HG02623 (cell line): ENCODE measurements at regions not wholly inside any gene's neighbourhood (a gene's known extent, or its start where the extent isn't known, plus 50 kb on each side); places are given as distances from the start of the nearest gene placed in this dataset.
"Not testable (repeated sequence)": the region's sequence is repeated elsewhere in the genome, so short reads cannot be mapped to it uniquely, and the experiment has no call there.

Experiments
- ATAC-seq: cut with Tn5 transposase; IDR thresholded peaks from one replicate; pipeline ENCODE4 v1.9.1; 2021; ENCODE audit warnings: moderate library complexity; ENCODE audit not compliant: unreplicated experiment

DNA sequence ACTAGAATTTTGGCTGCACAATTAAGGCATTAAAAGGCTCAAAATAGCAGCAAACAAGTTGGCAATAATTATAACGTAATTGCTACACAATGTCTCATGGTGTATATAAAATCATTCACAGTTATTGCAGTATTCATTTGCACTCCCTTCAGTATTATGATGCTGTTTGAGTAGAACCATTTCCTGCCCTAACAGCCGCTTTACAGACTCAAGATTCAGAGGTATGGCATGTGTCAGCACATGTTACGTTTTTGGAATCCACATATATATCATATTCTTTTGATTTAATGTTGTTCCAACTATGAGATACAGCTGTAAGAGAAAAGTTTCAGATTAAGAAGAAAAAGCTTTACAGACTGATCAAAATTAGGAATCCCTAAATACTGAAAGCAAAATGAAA, 56.3 kb upstream of the NCKAP5 start:
- ATAC-seq: no peak

DNA sequence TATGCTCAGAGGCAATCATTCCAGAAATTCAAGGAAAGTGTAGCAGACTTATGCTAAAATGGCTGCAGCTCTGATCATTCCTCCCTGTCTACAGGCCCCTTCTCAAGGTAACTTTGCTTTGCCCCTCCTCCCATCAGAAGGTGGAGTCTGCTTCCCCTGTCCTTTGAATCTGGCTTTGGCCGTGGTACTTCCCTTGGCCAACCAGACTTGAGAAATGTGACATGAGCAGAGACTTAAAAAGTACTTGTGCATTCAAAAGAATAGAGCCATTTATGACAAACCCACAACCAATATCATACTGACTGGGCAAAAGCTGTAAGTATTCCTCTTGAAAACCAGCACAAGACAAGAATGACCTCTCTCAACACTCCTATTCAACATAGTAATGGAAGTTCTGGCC, 59.5 kb upstream of the NCKAP5 start:
- ATAC-seq: no peak

DNA sequence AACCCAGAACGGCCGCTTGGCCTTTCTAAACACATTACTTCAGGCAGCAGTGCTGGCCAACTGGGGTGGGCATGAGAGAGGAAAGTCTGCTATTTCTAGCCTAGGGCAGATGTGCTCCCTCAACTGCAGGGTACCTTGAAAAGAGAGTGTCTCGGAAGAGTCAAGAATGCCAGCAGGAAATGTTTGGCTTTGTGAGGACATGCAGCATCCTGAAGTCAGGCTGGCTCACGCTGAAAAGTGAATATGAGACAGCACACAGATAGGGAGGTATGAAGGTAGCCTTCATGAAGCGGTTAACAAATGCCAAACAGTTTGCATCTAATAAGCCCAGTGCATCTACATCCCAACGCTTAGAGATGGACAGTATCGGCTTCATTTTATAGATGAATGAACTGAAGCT, 65.0 kb upstream of the NCKAP5 start:
- ATAC-seq: no peak

DNA sequence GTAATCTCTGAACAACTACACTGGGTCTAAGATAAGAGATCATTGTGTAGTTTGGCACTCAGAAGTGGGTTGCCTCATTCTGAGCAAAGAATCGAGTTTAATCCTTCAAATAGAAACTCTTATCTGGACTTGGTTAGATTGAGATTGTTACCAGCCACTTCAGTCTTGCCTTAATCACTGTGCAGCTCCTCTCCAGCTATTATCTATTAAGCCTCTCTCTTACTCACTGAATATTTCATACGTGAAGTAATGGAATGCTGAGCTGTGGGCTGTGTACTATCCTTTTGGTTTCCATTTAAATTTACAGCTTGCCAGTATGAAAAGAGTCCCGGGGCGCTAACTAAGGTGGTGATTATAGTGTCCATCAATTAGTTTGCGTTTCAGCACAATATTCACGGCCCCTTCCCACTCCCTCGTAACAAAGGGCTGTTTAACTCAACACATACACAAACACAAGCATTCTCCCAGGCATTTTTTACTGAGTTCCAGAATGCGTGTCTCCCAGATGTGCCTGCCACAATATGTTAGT, 65.7 kb upstream of the NCKAP5 start:
- no peak for ATAC-seq

DNA sequence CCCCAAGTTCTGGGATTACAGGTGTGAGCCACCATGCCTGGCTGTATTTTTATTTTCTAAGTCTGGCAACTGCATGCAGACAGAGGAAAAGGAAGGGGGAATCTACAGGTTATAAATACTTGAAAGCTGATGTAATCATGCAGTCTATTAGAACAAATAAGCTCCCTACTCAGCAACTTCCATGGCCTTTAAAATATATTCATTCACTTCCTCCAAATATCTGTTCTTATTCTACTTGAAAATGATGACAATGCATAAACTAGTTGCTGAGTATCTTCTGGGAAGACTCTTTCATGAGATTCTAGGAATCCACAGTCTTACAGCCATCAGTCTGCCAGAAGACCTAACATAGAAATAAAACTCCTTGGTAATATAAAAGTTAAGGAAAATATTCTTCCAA, 66.9 kb upstream of the NCKAP5 start:
- no peak for ATAC-seq

DNA sequence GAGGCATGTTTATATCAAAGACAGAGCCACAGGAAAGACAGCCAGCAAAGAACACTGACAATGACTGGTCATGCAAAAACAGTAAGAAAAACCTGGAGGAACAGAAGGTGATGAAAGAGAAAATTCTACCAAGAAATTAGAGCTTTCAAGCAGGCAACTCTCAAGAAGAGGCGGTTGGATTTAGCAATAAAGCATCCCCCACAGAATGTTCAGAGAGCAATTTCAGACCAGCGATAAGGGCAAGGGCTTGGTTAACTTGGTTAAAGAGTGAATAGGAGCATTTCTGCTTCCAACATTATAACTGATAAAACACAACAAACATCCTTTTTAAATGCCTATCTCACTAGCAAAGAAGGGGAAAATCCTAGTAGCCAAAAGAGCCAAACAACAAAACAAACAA, 68.0 kb upstream of the NCKAP5 start:
- no peak for ATAC-seq

DNA sequence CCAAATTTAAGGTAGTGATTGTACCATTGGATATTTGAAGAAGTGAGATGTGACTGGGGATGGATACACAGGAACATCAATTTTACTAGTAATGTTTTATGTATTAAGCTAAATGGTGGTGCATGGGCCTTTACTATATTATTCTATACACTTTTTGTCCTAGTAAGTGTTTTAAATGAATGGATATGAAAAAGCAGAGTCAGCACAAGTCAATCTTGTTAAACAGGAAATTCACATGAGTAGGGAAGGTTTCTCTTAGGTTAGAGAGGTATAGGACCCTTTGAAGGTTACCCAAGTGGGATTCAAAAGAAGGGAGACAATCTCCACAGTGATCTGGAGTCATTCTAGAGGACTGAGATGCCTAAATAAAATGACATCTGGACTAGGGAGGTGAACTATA, 71.8 kb upstream of the NCKAP5 start:
- no peak for ATAC-seq

DNA sequence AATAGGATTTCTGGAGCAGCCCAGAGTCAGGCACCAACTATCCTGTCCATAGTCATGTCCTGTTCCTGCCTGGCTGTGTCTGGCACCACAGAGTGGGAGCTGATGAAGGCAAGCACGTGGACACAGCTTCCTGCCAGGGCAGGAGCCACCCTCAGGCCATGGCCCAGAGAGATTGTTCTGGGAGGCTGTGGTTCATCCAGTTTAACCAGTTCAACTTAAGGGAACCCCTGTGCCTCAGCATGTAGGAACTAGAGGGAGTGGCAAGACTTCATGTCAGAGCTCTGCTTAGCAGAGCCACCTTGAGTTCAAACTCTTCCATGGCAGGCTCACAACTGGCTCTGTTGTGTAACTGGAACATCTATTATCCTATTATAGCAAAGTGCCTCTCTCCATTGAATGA, 73.2 kb upstream of the NCKAP5 start:
- no peak for ATAC-seq

DNA sequence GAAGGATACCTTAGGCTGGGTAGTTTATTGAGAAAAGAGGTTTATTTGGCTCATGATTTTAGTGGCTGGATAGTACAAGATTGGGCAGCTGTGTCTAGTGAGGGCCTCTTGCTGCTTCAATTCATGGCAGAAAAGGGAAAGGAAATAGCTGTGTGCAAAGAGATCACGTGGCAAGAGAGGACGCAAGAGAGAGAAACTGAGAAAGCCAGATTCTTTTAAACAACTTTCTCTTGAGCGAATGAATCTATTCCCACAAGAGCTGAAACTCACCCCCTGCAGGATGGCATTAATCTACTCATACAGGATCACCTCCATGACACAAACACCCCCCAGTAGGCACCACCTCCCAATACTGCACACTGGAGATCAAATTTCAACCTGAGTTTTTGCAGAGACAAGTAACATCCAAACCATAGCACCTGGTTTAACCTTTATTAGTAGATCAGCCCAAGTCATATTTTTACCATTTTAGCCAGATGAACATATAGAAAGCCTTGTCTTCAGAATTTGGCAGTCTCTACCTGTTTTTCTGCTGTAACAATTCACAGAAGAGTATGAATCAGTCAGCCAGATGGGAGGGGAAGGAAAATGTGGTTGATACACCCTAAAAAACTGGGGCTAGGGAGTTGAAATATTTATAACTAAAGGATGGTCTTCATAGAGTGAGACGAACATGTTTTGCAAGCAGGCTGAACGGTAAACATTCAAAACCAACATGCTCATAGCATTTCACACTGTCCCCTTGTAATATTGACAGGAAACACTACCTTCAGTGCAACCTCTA, 73.9 kb upstream of the NCKAP5 start:
- ATAC-seq: no peak

DNA sequence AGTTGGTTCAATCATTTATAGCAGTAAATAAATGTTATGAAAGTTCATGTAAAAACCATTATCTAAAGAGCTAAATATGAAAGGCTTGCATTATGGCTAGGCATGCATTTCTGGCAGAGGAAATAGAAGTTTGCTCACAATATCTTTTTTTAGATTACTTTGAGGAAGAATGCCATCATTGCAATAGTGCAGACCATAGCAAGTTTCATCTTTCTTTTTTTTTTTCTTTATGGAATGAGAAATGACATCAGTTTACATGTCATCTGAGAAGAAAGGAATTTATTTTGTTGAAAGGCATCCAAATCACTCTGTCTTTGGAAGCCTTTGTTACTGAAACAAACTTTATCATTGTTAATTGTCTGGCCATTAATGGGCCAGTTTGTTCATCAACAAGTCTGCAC, 74.5 kb upstream of the NCKAP5 start:
- no peak for ATAC-seq

DNA sequence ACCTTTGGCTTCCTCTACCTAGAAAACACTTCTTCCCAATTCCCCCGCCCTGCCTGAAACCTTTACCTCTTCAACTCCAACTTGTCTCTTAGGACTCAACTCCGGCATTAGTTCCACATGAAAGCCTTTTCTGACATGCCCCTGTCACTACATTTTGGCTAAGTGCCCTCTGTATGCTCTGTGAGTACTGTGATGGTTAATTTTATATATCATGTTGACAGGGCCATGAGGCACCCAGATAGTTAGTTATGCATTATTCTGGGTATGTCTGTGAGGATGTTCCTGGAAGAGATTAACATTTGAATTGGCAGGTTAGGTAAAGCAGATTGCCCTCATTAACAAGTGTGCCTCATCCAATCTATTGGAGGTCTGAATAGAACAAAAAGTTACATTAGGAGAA, 75.6 kb upstream of the NCKAP5 start:
- ATAC-seq: no peak

DNA sequence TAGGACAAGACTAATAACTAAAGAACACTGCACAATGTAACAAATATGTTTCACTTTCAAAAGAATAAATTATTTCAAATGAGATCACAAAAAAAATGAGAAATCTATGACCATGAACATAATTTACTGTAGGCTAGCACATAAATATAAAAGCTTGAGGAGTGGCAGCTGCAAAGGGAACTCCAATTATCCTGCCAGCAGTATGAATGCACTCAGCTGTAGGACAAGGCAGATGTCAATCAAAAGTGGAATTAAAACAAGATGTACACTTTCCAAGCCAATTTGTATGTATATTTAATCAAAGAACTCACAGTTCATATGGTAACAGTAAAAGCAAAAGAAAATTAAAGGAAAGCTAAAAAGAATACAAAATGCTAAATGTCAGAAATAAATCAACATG, 76.6 kb upstream of the NCKAP5 start:
- no peak for ATAC-seq

DNA sequence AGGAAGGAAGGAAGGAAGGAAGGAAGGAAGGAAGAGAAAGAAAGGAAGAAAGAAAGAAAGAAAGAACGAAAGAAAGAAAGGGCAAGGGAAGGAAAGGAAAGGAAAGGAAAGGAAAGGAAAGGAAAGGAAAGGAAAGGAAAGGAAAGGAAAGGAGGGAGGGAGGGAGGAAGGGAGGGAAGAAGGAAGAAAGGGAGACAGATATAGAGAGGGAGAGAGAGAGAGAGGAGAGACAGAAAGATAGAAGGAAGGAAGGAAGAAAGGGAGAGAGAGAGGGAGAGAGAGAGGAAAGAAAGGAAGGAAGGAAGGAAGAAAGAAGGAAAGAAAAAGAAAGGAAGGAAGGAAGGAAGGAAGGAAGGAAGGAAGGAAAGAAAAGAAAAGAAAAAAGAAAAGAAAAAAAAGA, 79.1 kb upstream of the NCKAP5 start:
- ATAC-seq: not testable (repeated sequence)

DNA sequence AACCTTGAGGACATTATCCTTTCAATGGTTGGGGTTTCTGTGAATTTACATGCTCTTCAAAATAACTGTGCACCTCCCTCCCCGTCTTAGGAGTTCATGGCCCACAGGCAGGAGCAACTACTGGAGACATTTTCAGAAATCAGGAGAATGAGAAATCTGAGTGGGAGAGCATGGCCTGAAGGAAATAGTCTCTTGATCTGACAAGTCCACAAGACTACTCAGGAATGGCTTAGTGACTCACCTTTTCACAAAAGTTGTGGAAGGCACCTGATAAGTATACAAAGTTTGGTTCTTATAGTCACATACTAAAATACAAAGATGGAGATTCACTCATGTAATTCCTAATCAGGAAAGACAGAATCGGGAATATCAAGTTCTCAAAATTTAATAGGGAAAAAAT, 83.6 kb upstream of the NCKAP5 start:
- no peak for ATAC-seq

DNA sequence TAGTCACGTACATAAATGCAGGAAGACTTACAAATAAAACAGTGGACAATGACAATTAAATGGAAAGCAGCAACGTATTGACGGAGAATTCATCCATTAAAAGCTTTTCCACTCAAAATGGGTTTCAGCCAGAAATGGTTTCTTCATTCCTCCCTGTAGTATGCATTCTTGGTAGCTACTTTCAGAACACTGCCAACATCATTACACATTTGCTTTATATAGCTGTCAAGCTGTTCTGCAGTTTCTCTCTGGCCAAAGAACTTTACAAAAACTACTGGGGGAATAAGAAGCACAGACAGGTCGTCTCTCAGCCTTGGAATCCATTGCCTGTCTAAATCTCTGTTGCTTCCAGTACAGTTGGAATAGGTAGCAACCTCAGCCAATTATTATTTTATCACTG, 84.1 kb upstream of the NCKAP5 start:
- no peak for ATAC-seq

DNA sequence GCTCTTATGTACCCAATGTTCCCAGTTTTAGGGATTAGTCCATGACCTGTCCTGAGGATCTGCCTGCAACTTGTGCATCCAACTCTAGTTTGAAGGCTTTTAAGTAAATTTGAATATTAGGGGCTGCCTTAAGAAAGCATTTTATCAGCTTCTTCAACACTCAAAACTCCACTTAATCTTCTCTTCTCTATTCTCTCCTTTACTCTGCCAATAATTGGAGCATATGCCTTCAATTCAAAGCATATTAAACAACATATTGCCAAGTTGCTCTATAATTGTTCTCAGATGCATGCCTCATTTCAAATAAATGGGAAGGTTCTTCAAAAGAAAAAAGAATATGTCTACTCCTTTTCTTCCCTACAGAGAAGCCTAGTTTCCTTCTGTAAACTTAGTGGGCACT, 84.8 kb upstream of the NCKAP5 start:
- no peak for ATAC-seq

DNA sequence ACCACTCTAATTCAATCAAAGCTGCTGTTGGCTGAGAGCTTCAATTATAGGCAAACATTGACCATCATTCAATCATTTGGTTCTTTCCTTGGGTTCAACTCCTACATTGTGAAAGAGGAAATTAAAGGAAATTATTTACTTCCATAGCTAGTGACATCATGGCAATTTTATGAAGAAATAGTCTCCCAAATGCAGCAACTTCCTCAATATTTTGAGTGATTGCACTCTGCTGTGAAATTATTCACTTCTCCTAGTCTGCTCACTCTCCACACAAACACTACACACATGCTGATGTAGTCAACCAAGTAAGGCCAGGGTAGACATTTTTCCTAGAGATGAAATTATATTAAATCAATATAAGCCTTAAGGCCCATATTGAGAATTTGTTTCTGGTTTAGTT, 86.7 kb upstream of the NCKAP5 start:
- ATAC-seq: no peak

DNA sequence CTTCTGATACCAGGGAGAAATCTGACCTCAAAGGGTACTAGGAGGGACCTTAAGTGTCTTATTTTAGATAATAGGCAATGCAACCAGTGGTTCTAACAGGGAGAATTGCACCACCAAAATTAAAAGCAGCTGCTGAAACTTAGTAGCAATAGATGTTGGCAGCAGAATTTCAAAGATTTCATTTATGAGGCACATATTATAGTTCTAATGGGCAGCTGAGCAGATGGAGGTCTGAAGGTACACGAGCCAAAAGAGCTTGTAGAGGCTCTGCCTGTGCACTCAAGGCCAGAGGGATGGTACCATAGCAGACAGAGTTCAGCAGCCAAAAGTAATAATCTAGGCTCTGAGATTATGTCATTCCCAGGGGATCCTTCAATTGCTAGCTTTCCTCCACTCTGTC, 87.3 kb upstream of the NCKAP5 start:
- ATAC-seq: no peak

DNA sequence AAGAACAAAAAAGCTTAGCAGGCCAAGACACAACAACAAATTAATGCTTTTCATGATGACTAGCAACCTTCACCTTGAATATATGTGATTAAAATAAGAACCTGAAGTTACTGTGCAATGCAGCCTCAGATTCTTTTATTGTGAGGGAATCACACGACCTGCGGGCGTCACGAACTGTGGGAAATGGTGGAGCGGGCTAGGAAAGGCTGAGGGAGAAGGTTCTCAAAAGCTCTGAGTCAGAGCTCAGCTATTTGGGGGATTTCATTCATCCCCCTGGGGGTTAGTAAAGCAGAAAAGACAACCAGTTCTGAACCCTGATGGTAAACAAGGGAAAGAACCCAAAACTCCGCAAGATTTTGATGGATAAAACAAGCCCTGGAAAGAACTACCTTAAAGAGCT, 89.3 kb upstream of the NCKAP5 start:
- ATAC-seq: no peak

DNA sequence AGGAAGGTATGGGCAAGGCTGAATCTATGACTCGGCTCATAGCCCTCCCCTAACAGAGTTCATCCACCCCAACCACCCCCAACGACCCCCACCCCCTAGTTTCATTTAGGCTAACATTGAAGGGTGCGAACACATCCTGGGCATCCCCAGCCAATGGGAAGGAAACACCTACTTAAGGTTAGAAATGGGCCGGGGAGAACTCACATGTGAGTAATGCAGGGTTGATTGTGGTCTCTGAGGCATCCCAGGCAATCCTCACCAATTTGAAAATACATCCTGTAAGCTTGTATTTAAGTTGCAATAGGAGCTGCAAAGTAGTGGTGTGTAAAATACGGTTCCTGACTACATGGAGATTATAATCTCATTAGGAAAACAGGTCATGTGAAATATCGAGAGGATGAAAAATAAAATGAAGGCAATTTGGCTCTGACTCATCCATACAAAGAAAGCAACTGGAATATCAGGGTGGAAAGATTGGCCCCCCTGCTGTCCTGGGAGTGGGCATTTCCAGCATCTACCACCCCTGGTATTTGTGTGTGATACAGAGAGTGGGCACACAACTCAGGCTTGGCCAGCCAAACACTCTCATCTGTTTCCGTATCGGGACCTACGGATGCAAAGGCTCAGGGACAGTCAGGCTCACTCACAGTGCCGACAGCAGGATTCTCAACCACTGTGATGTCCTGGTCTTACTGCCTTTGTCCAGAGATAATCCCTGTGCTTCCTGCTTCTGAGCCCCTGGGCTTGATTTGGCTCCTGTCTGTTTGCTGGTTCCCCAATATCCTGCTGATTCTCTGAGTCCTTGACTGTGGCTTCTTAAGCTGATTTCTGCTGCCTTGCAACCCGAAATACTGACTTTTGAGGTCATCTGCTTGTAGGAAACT, 90.0 kb upstream of the NCKAP5 start:
- ATAC-seq: no peak

DNA sequence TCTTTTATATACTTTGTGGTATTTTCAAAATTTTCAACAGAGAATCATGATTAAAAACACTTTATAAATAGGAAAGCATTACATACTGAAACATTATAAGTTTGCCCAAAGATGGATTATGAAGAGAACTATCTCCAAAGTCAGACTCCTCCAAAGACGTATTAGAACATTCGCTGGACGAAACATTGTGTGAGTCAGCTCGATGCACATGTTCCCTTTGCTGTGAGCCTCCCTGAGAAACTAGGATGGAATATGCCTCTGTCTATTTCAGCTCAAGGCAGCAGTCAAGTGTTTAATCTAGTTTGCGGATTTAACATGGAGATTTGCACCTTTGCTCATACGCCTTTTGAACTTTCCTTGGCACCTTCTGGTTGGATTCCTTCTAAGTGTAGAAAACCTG, 92.2 kb upstream of the NCKAP5 start:
- no peak for ATAC-seq

DNA sequence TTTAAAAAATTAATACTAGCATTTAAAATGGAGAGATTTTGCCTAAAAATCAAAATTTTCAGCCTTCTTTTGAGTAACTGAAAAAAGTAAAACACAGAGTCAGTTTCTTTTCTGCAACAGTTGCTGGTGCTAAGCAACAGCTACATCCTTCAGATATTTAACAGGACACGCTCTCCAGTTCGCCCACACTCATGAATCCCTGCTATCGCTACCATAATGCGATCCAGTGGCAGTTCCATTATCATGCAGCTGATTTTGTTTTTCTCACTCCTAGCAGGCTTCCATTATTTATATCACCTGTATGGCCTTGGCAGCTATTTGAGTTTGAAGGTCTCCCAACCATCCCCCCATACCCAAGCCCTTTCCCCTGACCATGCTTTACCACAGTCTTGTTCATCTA, 93.1 kb upstream of the NCKAP5 start:
- no peak for ATAC-seq
